ENCODE measurements at regions not wholly inside any gene's neighbourhood (a gene's known extent, or its start where the extent isn't known, plus 50 kb on each side); places are given as distances from the start of the nearest gene placed in this dataset.
"Not testable (repeated sequence)": the region's sequence is repeated elsewhere in the genome, so short reads cannot be mapped to it uniquely, and the experiment has no call there.

DNA sequence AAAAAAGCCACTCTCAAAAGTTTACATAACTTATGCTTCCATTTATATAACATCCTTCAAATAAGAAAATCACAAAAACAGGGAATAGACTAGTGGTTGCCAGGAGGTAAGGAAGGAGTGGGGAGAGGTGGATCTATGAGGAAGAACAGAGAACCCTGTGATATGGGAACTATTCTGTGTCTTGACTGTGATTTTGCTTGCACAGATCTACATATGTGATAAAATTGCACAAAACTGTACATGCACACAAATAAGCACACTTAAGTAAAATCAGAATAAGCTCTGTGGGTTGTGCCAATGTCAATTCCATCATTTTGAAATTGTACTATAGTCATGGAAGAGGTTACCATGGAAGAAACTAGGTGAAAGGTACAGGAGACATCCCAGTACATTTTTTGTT, 121.6 kb upstream of the SGCG start:
- DNase-seq, result no peak

GRCh38 chr13:23060959-23061358, 119.8 kb upstream of the SGCG start:
- DNase-seq, result no peak

DNA sequence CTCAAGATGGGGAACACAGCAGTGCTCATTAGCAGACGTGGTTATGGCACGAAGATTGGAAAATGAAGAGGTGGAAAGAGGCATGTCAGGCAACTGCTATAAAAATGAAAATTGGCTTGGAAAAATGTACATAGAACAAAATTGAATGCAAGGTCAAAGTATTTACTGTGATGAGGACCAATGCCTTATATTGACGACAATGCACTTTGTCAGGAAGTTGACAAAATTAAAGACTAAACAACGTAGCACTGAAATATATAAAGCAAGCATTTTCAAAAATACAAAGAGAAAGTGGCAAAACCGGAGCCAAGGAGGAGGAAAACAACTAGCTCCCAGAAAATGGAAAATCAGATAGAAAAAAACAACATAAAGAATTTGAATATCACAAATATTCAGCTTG, 113.7 kb upstream of the SGCG start:
- no peak for DNase-seq

DNA sequence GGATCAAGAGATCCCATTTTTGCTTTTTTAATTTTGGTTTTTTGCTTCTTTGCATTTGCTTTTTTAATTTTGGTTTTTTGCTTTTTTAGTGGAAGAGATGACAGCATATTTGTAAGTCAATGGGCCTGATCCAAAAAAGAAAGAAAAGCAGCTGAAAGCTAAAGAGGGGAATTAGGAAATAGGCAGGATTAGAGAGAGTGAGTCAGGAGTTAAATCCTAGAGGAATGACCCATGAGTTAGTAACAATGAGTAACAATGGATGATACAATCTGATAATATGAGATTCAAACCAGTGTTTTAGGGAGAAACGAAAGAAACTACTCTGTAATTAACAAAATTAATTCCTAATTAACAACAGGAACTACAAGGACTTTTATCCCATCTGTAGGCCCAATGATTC, 111.2 kb upstream of the SGCG start:
- DNase-seq, result no peak

DNA sequence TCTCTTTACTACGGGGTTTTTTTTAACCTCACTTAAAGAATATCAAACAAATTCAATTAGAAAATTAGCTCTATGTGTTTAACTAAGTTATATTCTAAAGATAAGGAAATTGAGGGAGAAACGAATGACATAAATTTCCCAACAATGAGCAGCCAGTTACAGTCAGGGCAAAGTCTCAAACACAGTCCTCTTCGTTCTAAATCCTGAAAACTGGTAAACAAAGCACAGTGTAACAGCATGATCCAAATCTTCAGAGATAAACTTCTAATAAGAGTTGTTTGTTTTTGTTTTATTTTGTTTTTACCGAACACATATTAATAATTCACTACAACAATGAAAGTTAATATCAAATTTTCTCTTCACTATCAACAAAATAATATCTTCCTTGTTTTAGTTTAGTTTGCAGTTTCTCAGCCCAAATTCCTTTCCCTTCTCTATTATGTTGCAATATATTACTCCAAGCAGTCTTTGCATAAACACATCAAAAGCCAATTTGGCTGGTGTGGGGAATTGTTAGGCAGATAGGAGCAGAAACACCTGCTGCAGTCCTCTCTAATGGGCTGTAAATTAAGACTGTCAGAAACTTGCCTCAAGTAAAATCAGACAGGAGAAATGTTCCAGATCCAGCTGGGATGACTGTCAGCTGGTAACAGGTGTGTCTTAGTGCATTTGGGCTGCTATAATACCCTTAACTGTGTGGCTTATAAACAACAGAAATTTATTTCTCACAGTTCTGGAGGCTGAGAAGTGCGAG, 106.5 kb upstream of the SGCG start:
- DNase-seq, result no peak

- DNase-seq, result no peak
These were observed 99.6 kb upstream of the SGCG start for GRCh38 chr13:23081220-23081619.

DNA sequence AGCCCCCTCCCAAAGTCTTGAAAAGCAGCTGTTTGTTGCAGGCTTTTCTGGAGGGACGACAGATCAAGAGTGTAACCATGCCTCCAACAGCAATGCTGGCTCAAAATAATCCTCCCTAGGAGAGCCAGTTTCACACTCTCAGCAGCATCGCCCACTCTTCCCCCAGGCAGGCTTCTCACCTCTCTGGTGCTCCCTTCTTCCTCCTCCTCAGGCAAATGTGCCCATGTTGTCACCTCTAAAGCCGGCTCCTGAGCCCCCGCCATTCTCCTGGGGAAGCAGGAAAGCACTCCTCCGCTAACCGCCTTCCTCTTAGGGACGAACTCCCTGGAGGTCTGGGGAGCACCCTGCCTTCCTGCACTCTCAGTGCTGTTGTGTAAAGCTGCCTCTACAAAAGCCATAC, 98.9 kb upstream of the SGCG start:
- DNase-seq, result no peak

DNA sequence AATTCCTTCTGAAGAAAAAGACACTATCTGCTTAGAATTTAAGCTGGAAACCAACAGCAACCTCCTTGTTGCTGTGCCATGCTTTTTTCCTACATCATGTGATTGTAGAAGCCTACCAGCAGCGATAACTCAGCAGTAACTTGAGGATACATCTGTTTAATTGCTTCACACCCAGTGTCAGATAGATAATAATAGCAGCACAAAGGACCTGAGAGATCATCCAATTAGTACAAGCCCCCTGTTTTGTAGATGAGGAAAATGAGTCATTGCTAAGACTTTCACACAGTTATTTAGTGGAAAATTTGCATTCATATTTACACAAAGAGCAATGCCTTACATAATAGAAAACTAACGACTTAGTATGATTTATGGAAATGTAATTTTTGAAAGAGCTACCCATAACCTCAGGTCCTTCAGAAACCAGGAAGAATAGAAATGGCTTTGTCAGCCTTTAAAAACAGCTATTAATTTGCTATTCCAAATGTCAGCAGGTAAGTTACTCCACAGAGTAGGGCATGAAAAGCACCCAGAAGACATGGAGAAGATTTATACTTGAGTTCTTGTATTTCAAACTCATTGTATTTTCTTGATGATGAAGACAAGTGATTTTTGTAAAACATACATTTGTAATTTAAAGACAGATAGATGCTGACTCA, 93.7 kb upstream of the SGCG start:
- no peak for DNase-seq

DNA sequence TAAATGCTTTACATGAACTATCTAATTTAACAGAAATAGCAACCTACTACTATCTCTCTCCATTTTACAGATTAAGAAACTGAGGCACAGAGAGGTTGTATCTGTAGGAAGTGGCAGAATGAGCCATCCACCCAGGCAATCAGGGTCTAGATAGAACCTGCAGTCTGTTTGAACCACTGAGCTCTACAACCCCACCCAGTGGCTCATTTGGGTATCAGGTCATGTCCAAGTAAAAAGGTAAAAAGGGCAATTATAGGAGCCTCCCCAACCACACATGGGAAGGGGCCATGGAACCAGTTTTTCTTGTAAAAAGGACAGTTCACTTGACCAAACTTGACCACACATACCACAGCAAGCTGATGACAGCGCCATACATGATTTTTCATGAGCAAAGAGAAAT, 92.9 kb upstream of the SGCG start:
- no peak for DNase-seq

DNA sequence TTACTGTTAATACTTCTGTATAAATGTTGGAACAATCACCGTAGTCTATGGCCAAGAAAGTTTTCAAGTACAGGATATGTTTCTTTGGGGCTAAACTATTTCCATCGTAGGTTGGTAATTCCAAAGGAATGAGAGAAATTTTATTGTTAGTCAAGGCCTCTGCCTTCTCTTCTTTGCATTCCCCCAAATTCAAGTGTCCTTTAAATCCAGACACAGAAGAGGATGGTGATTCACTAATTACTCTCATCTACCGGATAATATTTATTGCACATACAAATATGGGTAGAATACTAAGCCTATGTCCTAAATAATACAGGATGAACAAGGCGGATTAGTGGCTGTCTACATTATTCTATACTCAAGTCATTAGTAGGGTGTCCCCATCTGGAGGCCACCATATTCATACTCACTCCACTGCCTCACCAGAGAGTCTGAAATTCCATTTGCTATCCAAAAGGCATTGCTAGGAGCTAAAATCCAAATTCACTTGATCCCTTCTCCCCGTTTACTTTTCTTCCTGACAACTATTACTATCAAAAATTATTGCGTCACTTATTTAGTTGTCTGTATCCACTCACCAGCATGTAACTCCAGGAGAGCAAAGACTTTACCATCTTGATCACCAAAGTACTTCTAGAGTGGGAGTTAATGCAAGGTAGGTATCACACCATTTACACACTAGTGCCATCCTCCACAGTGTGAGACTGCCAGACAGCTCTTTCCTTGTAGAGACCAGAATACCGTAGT, 82.4 kb upstream of the SGCG start:
- DNase-seq, result no peak

DNA sequence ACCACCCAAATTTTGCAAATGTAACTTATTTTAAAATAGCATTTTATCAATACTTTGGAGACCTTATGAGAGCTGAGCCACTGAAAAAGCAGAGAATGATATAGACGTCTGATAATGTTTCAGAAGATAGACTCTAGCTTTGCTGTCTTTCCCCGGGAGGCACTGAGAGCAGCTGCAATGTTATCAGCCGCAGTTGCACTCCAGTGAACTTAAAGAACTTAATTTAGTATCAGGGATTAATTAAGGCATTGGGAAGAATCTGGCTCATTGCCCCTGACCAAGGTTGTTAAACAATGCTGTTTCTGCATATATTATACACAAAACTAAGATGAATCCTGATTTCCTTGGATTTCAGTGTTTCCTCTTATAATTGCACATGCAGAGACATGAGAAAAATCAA, 75.7 kb upstream of the SGCG start:
- no peak for DNase-seq

DNA sequence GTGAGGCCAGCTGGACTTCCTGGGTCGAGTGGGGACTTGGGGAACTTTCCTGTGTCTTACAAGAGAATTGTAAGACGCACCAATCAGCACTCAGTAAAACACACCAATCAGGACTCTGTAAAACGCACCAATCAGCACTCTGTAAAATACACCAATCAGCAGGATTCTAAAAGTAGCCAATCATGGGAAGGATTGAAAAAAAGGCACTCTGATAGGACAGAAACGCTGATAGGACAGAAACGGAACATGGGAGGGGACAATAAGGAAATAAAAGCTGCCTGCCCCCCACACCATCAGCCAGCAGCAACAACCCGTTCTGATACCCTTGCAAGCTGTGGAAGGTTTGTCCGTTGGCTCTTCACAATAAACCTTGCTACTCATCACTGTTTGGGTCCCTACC, 73.1 kb upstream of the SGCG start:
- no peak for DNase-seq

GRCh38 chr13:23119131-23119530, 61.6 kb upstream of the SGCG start:
- no peak for DNase-seq

DNA sequence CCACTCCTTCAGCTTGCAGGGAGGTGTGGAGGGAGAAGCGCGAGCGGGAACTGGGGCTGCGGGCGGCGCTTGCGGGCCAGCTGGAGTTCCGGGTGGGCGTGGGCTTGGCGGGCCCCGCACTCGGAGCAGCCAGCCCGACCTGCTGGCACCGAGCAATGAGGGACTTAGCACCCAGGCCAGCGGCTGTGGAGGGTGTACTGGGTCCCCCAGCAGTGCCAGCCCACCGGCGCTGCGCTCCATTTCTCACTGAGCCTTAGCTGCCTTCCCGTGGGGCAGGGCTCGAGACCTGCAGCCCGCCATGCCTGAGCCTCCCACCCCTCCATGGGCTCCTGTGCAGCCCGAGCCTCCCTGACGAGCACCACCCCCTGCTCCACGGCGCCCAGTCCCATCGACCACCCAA, 53.2 kb upstream of the SGCG start:
- not testable (repeated sequence) for DNase-seq

- no peak for DNase-seq
These were observed 51.4 kb upstream of the SGCG start for GRCh38 chr13:23129331-23129730.
